HUES64 (cell line): ENCODE measurements at regions not wholly inside any gene's neighbourhood (a gene's known extent, or its start where the extent isn't known, plus 50 kb on each side); places are given as distances from the start of the nearest gene placed in this dataset.
A peak's percentile ranks its signal among the peaks of the same experiment; 100 is the strongest.

Source experiments
- H3K27ac ChIP-seq: 2 replicates; pipeline ENCODE4 v1.7.0; 2013; ENCODE audit warnings: low read depth, low read length, inconsistent platforms
- H3K27me3 ChIP-seq: 2 replicates; pipeline ENCODE4 v1.6.1; 2013; ENCODE audit warnings: mild to moderate bottlenecking, low read length; ENCODE audit not compliant: insufficient read depth
- H3K36me3 ChIP-seq: 2 replicates; pipeline ENCODE4 v1.6.1; 2013; ENCODE audit warnings: mild to moderate bottlenecking, low read length; ENCODE audit not compliant: insufficient read depth
- H3K4me1 ChIP-seq: 2 replicates; pipeline ENCODE4 v1.6.1; 2013; ENCODE audit warnings: mild to moderate bottlenecking, low read length, moderate library complexity; ENCODE audit not compliant: insufficient read depth
- H3K4me3 ChIP-seq: 2 replicates; pipeline ENCODE4 v1.5.1; 2013; ENCODE audit warnings: mild to moderate bottlenecking, low read length, moderate library complexity
- H3K9ac ChIP-seq: 2 replicates; pipeline ENCODE4 v1.6.1; 2013; ENCODE audit warnings: mild to moderate bottlenecking, low read depth, low read length
- H3K9me3 ChIP-seq: 2 replicates; pipeline ENCODE4 v1.6.1; 2013; ENCODE audit warnings: low read depth, low read length; ENCODE audit not compliant: insufficient read depth
- WGBS: fragments of 150-250, 120-280 bp; methylation state at CpG from one replicate; pipeline ENCODE4 v1.1.7; 2013; ENCODE audit warnings: missing lambda C conversion rate; 5-methylcytosine and 5-hydroxymethylcytosine counted together

DNA sequence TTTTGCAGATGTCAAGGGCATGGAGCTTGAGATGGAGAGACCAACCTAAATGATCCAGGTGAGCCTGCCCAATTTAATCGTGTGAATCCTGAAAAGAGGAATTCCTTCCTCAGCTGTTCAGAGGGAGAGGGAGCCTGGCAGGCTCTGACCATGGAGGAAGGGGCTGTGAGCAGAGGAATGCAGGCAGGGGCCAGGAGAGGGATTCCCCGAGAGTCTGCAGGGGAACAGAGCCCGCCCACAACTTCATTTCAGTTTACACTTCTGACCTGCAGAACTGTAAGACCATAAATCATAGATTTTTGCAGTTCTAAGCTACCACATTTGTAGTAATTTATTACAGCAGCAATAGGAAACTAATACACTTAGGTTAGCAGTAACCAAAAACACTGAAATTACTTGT lies 164.1 kb downstream of the TBXT start:
- 49% methylated on average over 3 of the region's 3 CpGs for WGBS
- no peak overlapping the region for H3K27ac ChIP-seq

DNA sequence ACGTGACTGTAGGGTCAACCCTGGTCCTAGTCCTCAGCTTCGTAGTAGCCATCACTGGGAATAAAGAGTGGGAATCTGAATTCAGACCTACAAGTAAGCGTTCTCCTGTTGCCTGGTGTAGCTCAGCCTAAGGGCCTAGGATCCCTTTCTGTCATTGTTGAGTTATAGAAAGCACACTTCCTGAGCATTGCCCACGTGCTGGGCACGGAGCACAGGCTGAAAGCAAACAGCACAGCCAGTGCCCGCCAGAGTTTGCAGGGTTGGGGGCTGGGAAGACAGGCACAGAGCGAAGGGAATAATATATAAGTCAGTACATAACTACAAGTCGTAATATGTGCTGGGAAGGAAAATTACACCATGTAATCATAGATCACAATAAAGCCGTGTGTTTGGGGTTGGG lies 166.3 kb downstream of the TBXT start:
- no peak overlapping the region for H3K4me3 ChIP-seq
- 90% methylated on average over 8 of the region's 9 CpGs for WGBS
- no peak overlapping the region for H3K27ac ChIP-seq
- H3K9me3 ChIP-seq = no peaks in the 10 kb centered on the region
- peaks cover 3% of the 10 kb centered on the region; the same call in 1 of the 2 replicates for H3K4me1 ChIP-seq
- H3K36me3 ChIP-seq = no peaks in the 10 kb centered on the region
- H3K27me3 ChIP-seq = peaks cover 53% of the 10 kb centered on the region
- no peak overlapping the region for H3K9ac ChIP-seq

More for the DNA sequence above, 164.1 kb downstream of the TBXT start:
- Histone ChIP-seq H3K4me1 (peaks cover 11% of the 10 kb centered on the region), H3K9me3 (no peaks in the 10 kb centered on the region; the same call in 1 of the 2 replicates), H3K4me3 (no peak overlapping the region), H3K9ac (no peak overlapping the region), H3K27me3 (peaks cover 75% of the 10 kb centered on the region), H3K36me3 (no peaks in the 10 kb centered on the region)

DNA sequence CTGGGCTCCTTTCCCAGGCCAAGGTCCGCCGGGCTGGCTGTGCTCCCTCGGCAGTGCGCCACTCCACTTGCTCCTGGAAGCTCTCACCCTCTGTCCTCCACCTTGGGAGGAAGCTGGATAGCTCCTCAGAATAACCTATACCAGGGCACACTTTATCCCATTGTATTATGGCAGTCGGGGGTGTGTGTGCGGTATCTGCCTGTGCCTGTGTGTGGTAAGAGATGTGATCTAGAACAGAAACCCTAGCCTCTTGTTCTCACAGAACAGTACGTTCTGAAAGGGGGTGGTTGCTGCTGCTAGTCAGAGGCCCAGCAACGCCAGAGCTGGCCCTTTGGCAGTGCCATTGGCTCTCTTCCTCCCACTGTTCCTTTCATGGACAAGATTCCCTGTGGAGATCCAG lies 168.4 kb downstream of the TBXT start:
- Histone ChIP-seq H3K4me3 (no peak overlapping the region), H3K36me3 (no peaks in the 10 kb centered on the region), H3K9ac (no peak overlapping the region), H3K9me3 (no peaks in the 10 kb centered on the region), H3K4me1 (no peaks in the 10 kb centered on the region), H3K27me3 (peaks cover 44% of the 10 kb centered on the region), H3K27ac (no peak overlapping the region)
- WGBS = 95% methylated on average over 8 of the region's 8 CpGs

DNA sequence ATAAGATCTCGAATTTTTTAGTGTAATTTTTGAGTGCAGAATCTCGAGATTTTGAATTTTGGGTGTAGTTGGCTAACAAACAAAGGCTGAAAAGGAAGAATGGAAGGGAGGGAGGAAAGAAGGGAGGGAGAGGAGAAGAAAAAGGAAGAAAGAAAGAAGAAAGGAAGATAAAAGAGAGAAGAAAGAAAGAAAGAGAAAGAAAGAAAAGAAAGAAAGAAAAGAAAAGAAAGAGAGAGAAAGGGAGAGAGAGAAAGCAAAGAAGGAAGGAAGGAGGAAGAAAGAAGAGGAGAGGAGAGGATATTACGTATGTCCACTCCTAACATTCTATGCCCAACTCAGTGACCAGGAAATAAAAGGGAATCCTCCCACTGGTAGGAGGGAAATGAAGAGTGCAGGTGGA lies 169.6 kb downstream of the TBXT start:
- WGBS = 82% methylated on average over 2 of the region's 3 CpGs
- peaks cover 44% of the 10 kb centered on the region for H3K27me3 ChIP-seq
- no peak overlapping the region for H3K27ac ChIP-seq

DNA sequence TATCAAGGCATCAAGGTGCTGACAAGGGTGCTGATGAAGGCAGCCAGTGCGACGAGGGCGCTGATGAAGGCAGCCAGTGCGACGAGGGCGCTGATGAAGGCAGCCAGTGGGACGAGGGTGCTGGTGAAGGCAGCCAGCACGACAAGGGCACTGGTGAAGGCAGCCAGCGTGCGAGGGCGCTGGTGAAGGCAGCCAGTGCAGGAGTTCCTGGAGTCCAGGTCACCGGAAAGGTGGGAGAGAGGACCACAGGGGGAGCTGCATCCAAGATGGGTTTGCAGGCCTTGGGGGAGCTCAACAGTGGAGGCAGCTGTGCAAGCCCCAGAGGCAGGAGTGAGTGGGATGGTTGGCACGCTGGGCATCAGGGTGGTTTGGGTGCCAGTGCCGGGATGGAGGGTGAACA lies 176.3 kb downstream of the TBXT start:
- Histone ChIP-seq H3K9me3 (no peaks in the 10 kb centered on the region), H3K4me3 (no peak overlapping the region), H3K27ac (no peak overlapping the region), H3K27me3 (peaks cover 91% of the 10 kb centered on the region), H3K4me1 (peaks cover 6% of the 10 kb centered on the region), H3K9ac (no peak overlapping the region), H3K36me3 (no peaks in the 10 kb centered on the region)
- WGBS = 82% methylated on average over 14 of the region's 14 CpGs

More for the DNA sequence above, 169.6 kb downstream of the TBXT start:
- no peaks in the 10 kb centered on the region for H3K36me3 ChIP-seq
- H3K4me3 ChIP-seq = no peak overlapping the region
- no peaks in the 10 kb centered on the region for H3K4me1 ChIP-seq
- no peak overlapping the region for H3K9ac ChIP-seq
- H3K9me3 ChIP-seq = no peaks in the 10 kb centered on the region

DNA sequence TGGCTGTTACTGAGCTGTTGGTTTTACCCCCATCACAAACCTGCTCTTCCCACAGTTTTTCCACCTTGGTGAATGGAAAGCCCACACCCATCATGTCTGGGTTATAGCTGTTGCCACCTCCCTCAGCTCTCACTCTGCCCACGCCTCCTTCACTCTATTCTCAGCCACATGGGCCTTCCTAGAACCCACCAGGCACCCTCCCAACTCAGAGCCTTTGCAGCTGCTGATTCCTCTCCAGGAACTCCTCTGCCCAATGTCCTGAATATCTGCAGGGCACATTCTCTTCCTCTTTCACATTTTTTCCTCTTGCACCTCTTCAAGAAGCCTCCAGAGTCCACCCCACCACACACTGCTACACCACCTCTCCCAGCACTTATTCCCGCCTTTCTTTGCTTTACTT lies 177.4 kb downstream of the TBXT start:
- Histone ChIP-seq H3K4me3 (no peak overlapping the region), H3K4me1 (peaks cover 6% of the 10 kb centered on the region), H3K27ac (no peak overlapping the region), H3K9ac (no peak overlapping the region), H3K27me3 (peaks cover 100% of the 10 kb centered on the region), H3K36me3 (no peaks in the 10 kb centered on the region), H3K9me3 (no peaks in the 10 kb centered on the region)
- 79% methylated on average over 2 of the region's 2 CpGs for WGBS

DNA sequence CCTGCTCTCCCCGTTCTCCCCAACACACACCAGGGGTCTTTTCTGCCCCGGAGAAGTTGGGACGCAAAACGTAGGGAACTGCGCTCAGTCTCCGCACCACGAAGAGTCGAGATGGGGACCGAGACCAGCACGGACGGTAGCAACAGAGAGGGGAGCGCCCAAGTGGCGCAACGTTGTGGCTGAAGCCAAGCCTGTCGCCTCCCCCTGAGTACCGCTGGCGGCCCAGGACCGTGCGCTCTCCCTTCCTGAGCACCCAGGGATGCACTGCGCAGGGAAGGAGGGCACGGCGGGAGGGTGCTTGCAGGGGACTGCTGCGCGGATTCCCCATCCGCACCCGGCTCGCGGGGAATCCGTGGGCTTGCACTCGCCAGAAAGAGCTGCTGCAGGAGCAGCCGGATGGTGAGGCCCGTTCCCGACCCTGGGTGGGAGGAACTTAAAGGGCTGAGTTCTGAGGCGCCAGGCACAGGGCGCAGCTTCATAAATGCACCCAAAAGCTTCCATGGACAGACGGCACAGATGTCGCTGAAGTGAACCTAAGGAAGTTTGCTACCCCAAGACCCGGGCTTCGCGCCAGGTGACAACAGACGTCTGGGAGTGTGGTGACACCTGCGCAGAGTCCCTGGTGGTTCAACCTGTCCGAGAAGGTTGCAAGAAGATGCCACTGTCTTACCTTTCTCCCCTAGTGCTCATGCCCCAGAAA lies 178.7 kb downstream of the TBXT start:
- H3K27ac ChIP-seq = no peak overlapping the region
- H3K4me3 ChIP-seq = peak overlapping the region; percentile 54
- no peak overlapping the region for H3K9ac ChIP-seq
- no peaks in the 10 kb centered on the region for H3K9me3 ChIP-seq
- peaks cover 6% of the 10 kb centered on the region for H3K4me1 ChIP-seq
- 5% methylated on average over 43 of the region's 43 CpGs for WGBS
- H3K27me3 ChIP-seq = peaks cover 100% of the 10 kb centered on the region
- H3K36me3 ChIP-seq = no peaks in the 10 kb centered on the region

DNA sequence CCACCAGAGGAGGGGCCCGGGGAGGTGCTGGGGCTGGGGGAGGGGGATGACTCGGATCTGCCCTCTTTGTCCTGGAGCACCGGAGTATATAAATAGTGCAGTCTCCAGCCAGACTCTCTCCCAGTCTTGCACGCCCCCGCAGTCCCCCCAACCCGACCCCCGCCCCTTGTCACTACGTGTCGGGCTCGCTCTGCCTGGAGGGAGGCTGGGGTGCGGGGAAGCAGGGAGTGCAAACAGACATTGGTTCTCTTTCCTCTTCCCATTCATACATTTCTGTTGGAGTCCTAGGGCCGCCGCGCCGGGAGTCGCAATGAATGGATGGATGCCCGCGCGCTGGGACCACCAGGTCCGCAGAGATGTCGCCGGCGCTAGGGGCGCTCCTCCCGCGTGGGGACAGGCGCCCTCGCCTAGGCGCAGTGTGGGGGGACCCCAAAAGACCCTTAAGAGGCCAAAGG lies 179.3 kb downstream of the TBXT start:
- Histone ChIP-seq H3K27me3 (peaks cover 100% of the 10 kb centered on the region), H3K27ac (no peak overlapping the region), H3K4me3 (peak overlapping the region; percentile 54), H3K9ac (no peak overlapping the region), H3K36me3 (no peaks in the 10 kb centered on the region), H3K4me1 (peaks cover 6% of the 10 kb centered on the region), H3K9me3 (no peaks in the 10 kb centered on the region)
- under 1% methylated on average over 27 of the region's 29 CpGs for WGBS

DNA sequence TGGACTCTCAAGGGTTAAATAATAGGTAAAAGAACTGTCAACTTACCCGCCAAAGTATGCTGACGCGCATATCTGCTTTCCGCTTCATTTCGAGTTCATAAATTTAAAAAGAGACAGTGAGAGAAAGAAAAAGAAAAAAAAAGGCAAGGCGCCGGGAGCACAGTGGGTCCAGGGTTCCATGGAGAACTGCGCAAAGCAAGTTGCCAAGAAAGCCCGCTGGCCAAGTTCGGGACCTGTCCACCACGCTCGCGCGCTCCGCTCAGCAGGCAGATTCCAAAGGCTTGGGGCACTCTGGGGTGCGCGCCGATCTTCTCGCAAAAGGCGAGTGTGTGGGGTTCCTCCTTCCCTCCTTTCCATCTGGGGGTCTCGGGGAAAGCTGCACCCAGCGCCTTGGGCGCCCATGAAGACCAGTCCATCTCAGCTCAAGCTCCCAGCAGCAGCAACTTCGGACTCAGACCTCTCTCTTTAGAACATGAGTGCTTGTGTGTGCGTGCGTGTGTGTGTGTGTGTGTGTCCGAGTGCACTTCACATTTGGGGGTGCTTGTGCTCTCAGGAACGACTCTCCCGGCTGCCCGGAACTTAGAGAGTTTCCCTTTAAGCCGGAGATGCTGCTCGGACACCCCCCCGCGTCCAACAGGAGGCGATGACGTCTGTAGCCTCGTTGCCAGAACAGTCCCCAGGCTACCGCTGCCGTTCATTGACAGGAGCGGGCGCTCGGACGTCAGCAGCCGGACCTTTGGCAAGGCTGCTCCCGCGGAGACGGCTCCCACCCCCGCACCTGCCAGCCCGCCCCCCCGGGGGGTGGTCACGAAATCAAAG lies 180.0 kb downstream of the TBXT start:
- peaks cover 6% of the 10 kb centered on the region for H3K4me1 ChIP-seq
- peaks cover 100% of the 10 kb centered on the region for H3K27me3 ChIP-seq
- no peaks in the 10 kb centered on the region for H3K36me3 ChIP-seq
- H3K9ac ChIP-seq = no peak overlapping the region
- WGBS = under 1% methylated on average over 46 of the region's 51 CpGs
- H3K27ac ChIP-seq = no peak overlapping the region
- no peaks in the 10 kb centered on the region for H3K9me3 ChIP-seq
- H3K4me3 ChIP-seq = peak overlapping the region; percentile 54

DNA sequence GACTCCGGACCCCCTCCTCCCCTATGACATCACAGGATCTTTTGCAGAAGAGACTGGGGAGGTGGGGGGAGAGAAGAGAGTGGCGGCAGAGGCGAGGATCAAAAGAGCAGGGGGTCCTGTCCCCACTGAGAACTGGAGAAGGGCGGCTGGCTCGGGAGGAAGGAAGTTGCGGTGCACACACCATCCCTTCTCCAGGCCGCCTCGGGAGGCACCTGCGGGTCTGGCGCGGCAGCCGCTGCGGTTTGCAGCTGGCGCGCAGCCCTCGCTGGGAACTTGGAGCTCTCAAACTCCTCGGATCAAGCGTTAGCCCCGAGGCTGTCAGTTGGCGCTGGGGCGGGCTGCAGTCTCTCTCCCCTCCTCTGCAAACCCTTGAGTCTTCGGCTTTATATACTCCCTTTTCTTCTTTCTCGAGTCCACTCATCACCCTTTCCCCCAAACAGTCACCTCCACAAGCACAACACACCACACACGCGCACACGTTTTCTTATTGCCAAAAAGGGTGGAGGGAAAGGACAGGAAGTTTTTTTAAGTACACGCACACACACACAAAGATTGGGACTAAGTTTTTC lies 180.7 kb downstream of the TBXT start:
- Histone ChIP-seq H3K9ac (no peak overlapping the region), H3K36me3 (no peaks in the 10 kb centered on the region), H3K4me1 (peaks cover 6% of the 10 kb centered on the region), H3K9me3 (no peaks in the 10 kb centered on the region), H3K27ac (no peak overlapping the region), H3K4me3 (peak overlapping the region; percentile 54), H3K27me3 (peaks cover 94% of the 10 kb centered on the region)
- under 1% methylated on average over 23 of the region's 27 CpGs for WGBS

DNA sequence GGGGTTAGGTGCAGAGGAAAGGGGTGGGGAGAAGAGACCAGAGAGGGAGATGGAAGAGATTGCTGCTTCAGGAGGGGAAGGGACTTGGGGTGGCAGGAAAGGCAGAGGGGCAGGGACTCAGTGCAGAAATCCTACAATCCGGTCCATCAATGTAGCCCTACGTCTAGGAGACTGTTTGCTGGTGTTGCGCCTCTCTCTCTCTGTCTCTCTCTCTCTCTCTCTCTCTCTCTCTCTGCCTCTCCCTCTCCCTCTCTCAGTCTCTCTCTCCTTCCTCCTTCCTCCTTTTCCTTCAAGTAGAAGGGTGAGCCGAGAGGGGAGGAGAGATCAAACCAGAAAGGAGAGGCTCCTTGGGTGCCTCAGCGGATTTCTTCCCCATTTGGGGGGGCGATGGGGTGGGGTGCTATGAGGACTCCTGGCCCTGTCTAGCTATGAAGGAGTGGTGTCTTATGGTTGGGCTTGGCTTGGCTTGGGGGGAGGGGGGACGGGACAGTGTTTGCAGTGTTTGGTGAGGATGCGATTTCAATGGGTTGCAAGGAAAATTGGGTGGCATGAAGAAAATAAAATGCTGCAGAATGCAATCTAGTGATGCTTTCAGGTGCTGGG lies 181.2 kb downstream of the TBXT start:
- Histone ChIP-seq H3K9me3 (no peaks in the 10 kb centered on the region), H3K27me3 (peaks cover 89% of the 10 kb centered on the region), H3K4me3 (peak overlapping the region; percentile 54), H3K9ac (no peak overlapping the region), H3K27ac (no peak overlapping the region), H3K36me3 (no peaks in the 10 kb centered on the region), H3K4me1 (peaks cover 9% of the 10 kb centered on the region)
- 5% methylated on average over 8 of the region's 8 CpGs for WGBS
